SK-N-SH (cell line): ENCODE measurements at regions not wholly inside any gene's neighbourhood (a gene's known extent, or its start where the extent isn't known, plus 50 kb on each side); places are given as distances from the start of the nearest gene placed in this dataset.

Experiments
- CTCF ChIA-PET: fragments of 300-600, 350-600 bp; formaldehyde crosslinking; extraction: SDS; loops from one replicate; lab custom pipeline; 2021; lab: Yijun Ruan, JAX
- POLR2A ChIA-PET: fragments of 350-600 bp; sonication (Branson Sonifier 250); formaldehyde crosslinking; extraction: SDS; loops from one replicate; lab custom pipeline; 2020; ENCODE audit warnings: antibody characterized with exemption, inconsistent platforms; lab: Yijun Ruan, JAX
- DNase-seq: peaks from one replicate; pipeline ENCODE4 v3.0.0; 2012
- H2AFZ ChIP-seq: fragments of 200-600 bp; sonication (generic); 2 replicates; pipeline ENCODE4 v1.8.1; 2016; ENCODE audit warnings: antibody characterized with exemption, mild to moderate bottlenecking, low read depth
- H3F3A ChIP-seq: fragments of 200-600 bp; sonication (generic); replicated peaks from 2 replicates; pipeline ENCODE3; 2016; ENCODE audit warnings: antibody characterized with exemption, mild to moderate bottlenecking; ENCODE audit not compliant: insufficient read depth
- H3K27ac ChIP-seq, 2 experiments: fragments of 200-500 bp in 1 of 2; fragments of 200-600 bp in 1 of 2; sonication (Bioruptor generic) in 1 of 2; sonication (generic), shearing (Covaris generic) in 1 of 2; 2 replicates each; pipeline versions ENCODE4 v1.5.1 to v1.6.1; 2014 to 2016; ENCODE audit warnings: low read depth in 2 of 2, inconsistent platforms in 1 of 2, low read length in 1 of 2, mild to moderate bottlenecking in 1 of 2, mixed read lengths in 1 of 2
- H3K27me3 ChIP-seq: fragments of 200-600 bp; sonication (generic), shearing (Covaris generic); 2 replicates; pipeline ENCODE4 v1.6.1; 2016; ENCODE audit warnings: mixed run types; ENCODE audit not compliant: insufficient read depth
- H3K36me3 ChIP-seq, 2 experiments: fragments of 200-500 bp in 1 of 2; fragments of 200-600 bp in 1 of 2; sonication (Bioruptor generic) in 1 of 2; sonication (generic) in 1 of 2; replicated peaks in 1 of 2; 2 replicates each; pipeline versions ENCODE3 to v1.5.1; 2014 to 2016; ENCODE audit warnings: low read length in 1 of 2, mild to moderate bottlenecking in 1 of 2; ENCODE audit not compliant: insufficient read depth in 2 of 2, control insufficient read depth in 1 of 2
- H3K4me1 ChIP-seq, 2 experiments: fragments of 200-500 bp in 1 of 2; fragments of 200-600 bp in 1 of 2; sonication (Bioruptor generic) in 1 of 2; sonication (generic), shearing (Covaris generic) in 1 of 2; 2 replicates each; pipeline versions ENCODE4 v1.5.1 to v1.6.1; 2014 to 2016; ENCODE audit warnings: low read depth in 1 of 2, low read length in 1 of 2, mixed run types in 1 of 2; ENCODE audit not compliant: insufficient read depth in 2 of 2, control insufficient read depth in 1 of 2
- H3K4me2 ChIP-seq: fragments of 200-600 bp; sonication (generic), shearing (Covaris generic); 2 replicates; pipeline ENCODE4 v1.6.1; 2017; ENCODE audit warnings: mixed run types
- H3K4me3 ChIP-seq, 2 experiments: fragments of 200-500 bp in 1 of 2; fragments of 200-600 bp in 1 of 2; sonication (Bioruptor generic) in 1 of 2; sonication (generic), shearing (Covaris generic) in 1 of 2; 2 replicates each; pipeline versions ENCODE4 v1.5.1 to v1.8.1; 2014 to 2016; ENCODE audit warnings: low read depth in 2 of 2, inconsistent platforms in 1 of 2, low read length in 1 of 2, mild to moderate bottlenecking in 1 of 2, mixed read lengths in 1 of 2, moderate library complexity in 1 of 2
- H3K79me2 ChIP-seq: fragments of 200-600 bp; sonication (generic); 2 replicates; pipeline ENCODE4 v1.8.1; 2017; ENCODE audit warnings: mild to moderate bottlenecking; ENCODE audit not compliant: insufficient read depth
- H3K9ac ChIP-seq: fragments of 200-600 bp; sonication (generic); 2 replicates; pipeline ENCODE4 v1.6.1; 2017; ENCODE audit warnings: mixed run types
- H3K9me2 ChIP-seq: fragments of 200-600 bp; sonication (generic); 2 replicates; pipeline ENCODE4 v1.6.1; 2017; ENCODE audit warnings: mixed run types
- H3K9me3 ChIP-seq: fragments of 200-600 bp; sonication (generic); 2 replicates; pipeline ENCODE4 v1.6.1; 2017; ENCODE audit warnings: mixed run types, mild to moderate bottlenecking, moderate library complexity
- H4K20me1 ChIP-seq: fragments of 200-600 bp; sonication (generic); 2 replicates; pipeline ENCODE4 v1.6.1; 2017; ENCODE audit warnings: mild to moderate bottlenecking, mixed run types; ENCODE audit not compliant: insufficient read depth
- CHD2 ChIP-seq: fragments of 150-350 bp; IDR thresholded peaks from 2 replicates; pipeline ENCODE4 v1.6.1; 2018; ENCODE audit warnings: low read length; ENCODE audit not compliant: partially characterized antibody
- GATA2 ChIP-seq: sonication (generic); formaldehyde crosslinking; IDR thresholded peaks from 2 replicates; pipeline ENCODE4 v1.5.0; 2020; ENCODE audit warnings: mild to moderate bottlenecking, missing genetic modification reagents
- RAD21 ChIP-seq: IDR thresholded peaks from 2 replicates; pipeline ENCODE4 v1.6.1; 2012; ENCODE audit warnings: mild to moderate bottlenecking, low read length
- RCOR1 ChIP-seq: fragments of 150-350 bp; IDR thresholded peaks from 2 replicates; pipeline ENCODE4 v1.6.1; 2017; ENCODE audit warnings: antibody characterized with exemption, low read length
- SIN3A ChIP-seq: IDR thresholded peaks from 2 replicates; pipeline ENCODE4 v1.6.1; 2012; ENCODE audit warnings: low read depth, mild to moderate bottlenecking, low read length, moderate library complexity, borderline replicate concordance
- SMC3 ChIP-seq: IDR thresholded peaks from 2 replicates; pipeline ENCODE4 v1.6.1; 2012; ENCODE audit warnings: low read depth, low read length, improper control_type of control experiment
- YY1 ChIP-seq: IDR thresholded peaks from 2 replicates; pipeline ENCODE4 v1.4.0; 2012; ENCODE audit warnings: low read depth, mild to moderate bottlenecking
- WGBS: methylation state at CpG from one replicate; pipeline ENCODE4 v1.1.6; 2017; ENCODE audit warnings: low lambda C conversion rate; 5-methylcytosine and 5-hydroxymethylcytosine counted together
- TF ChIP-seq, protein P1 (sequence below): IDR thresholded peaks from 2 replicates; pipeline ENCODE4 v1.6.1; 2012; ENCODE audit warnings: mild to moderate bottlenecking, low read depth, low read length, moderate library complexity
- TF ChIP-seq, protein P2 (sequence below): fragments of 200-600 bp; sonication (generic); IDR thresholded peaks from 2 replicates; pipeline ENCODE4 v1.6.1; 2017; ENCODE audit warnings: antibody characterized with exemption, mild to moderate bottlenecking, moderate library complexity

DNA sequence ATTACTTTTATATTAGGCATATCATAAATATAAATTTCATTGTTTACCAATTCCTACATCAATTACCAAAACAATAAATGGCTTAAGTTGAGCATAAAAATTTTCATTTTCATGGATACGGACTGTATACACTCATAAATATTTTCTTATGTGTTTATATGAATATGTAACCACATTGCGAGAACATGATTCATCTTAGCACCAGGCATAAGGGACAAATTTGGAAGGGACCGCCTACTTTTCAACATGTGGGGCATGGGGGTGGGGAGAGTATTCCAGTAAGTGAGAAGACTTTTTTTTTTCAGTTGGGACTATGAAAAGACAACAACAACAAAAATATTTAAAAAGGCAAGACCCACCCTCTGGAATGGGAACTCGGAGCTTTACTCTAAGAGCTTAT lies 296.1 kb downstream of the RAB38 start:
- CTCF ChIA-PET, result interaction anchor here (1.3 to 2.0 kb wide), 3 partner anchors 12 to 137 kb away, joined by 3 to 5 read pairs (median 4); no protein-coding TSS in a partner anchor

DNA sequence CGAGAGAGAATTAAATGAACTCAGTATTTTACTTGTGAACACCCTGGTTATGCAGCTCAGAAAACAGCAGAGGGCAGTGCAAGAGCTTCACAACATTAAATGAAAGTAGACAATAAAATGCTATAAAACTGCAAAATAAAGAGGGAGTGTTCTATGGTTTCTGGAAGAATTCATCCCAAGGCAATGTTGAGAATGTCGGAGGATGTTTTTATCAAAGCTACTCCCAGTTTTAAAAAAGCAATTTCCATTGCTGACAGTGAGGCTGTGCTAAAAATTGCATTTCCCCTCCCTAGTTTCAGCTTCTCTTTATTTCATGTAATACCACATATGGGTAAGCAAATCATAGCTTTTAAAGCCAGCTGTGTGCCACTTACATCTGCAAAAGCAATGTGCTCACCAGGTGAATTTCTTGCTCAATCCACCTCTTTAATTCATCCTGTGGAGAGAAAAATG lies 296.8 kb downstream of the RAB38 start:
- ChIA-PET POLR2A (no interaction called here), CTCF (interaction anchor here (0.6 to 2.0 kb wide), 6 partner anchors 12 to 671 kb away, joined by 3 to 5 read pairs (median 3); no protein-coding TSS in a partner anchor)
- H3K79me2 ChIP-seq, result no peaks in the 10 kb centered on the region
- WGBS, result 2% methylated on average over 2 of the region's 2 CpGs
- H3K27ac ChIP-seq, result no peak overlapping the region
- H3K9me3 ChIP-seq, result no peaks in the 10 kb centered on the region
- TF ChIP-seq, protein P1, sequence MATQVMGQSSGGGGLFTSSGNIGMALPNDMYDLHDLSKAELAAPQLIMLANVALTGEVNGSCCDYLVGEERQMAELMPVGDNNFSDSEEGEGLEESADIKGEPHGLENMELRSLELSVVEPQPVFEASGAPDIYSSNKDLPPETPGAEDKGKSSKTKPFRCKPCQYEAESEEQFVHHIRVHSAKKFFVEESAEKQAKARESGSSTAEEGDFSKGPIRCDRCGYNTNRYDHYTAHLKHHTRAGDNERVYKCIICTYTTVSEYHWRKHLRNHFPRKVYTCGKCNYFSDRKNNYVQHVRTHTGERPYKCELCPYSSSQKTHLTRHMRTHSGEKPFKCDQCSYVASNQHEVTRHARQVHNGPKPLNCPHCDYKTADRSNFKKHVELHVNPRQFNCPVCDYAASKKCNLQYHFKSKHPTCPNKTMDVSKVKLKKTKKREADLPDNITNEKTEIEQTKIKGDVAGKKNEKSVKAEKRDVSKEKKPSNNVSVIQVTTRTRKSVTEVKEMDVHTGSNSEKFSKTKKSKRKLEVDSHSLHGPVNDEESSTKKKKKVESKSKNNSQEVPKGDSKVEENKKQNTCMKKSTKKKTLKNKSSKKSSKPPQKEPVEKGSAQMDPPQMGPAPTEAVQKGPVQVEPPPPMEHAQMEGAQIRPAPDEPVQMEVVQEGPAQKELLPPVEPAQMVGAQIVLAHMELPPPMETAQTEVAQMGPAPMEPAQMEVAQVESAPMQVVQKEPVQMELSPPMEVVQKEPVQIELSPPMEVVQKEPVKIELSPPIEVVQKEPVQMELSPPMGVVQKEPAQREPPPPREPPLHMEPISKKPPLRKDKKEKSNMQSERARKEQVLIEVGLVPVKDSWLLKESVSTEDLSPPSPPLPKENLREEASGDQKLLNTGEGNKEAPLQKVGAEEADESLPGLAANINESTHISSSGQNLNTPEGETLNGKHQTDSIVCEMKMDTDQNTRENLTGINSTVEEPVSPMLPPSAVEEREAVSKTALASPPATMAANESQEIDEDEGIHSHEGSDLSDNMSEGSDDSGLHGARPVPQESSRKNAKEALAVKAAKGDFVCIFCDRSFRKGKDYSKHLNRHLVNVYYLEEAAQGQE, result no peak
- peak; percentile 52 for TF ChIP-seq RAD21
- TF ChIP-seq, protein P2, sequence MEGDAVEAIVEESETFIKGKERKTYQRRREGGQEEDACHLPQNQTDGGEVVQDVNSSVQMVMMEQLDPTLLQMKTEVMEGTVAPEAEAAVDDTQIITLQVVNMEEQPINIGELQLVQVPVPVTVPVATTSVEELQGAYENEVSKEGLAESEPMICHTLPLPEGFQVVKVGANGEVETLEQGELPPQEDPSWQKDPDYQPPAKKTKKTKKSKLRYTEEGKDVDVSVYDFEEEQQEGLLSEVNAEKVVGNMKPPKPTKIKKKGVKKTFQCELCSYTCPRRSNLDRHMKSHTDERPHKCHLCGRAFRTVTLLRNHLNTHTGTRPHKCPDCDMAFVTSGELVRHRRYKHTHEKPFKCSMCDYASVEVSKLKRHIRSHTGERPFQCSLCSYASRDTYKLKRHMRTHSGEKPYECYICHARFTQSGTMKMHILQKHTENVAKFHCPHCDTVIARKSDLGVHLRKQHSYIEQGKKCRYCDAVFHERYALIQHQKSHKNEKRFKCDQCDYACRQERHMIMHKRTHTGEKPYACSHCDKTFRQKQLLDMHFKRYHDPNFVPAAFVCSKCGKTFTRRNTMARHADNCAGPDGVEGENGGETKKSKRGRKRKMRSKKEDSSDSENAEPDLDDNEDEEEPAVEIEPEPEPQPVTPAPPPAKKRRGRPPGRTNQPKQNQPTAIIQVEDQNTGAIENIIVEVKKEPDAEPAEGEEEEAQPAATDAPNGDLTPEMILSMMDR, result peak; percentile 70
- TF ChIP-seq RCOR1, result no peak
- TF ChIP-seq SMC3, result peak; percentile 31; the same call in 1 of the 2 replicates
- no peaks in the 10 kb centered on the region for H3K27me3 ChIP-seq
- no peak overlapping the region for H3K9ac ChIP-seq
- H3K36me3 ChIP-seq, result no peaks in the 10 kb centered on the region
- H3K4me2 ChIP-seq, result no peak overlapping the region
- H3K4me3 ChIP-seq, result 0 out of 4 replicates have a peak overlapping the region, but pooled peaks of 1 of the 2 experiments have one; percentile 11
- no peaks in the 10 kb centered on the region for H4K20me1 ChIP-seq
- no peaks in the 10 kb centered on the region for H3K4me1 ChIP-seq
- no peaks in the 10 kb centered on the region for H3F3A ChIP-seq
- no peak overlapping the region for H2AFZ ChIP-seq
- no peaks in the 10 kb centered on the region for H3K9me2 ChIP-seq
- DNase-seq, result no peak

More for the DNA sequence above, 296.1 kb downstream of the RAB38 start:
- H3K27me3 ChIP-seq, result no peaks in the 10 kb centered on the region
- no peaks in the 10 kb centered on the region for H4K20me1 ChIP-seq
- H3K79me2 ChIP-seq, result no peaks in the 10 kb centered on the region
- DNase-seq, result no peak
- TF ChIP-seq, protein P1, result no peak
- TF ChIP-seq GATA2 (no peak), SMC3 (no peak), SIN3A (no peak), RCOR1 (no peak), CHD2 (no peak), YY1 (no peak)
- H3F3A ChIP-seq, result no peaks in the 10 kb centered on the region
- no peaks in the 10 kb centered on the region for H3K9me2 ChIP-seq
- POLR2A ChIA-PET, result no interaction called here
- H3K4me2 ChIP-seq, result no peak overlapping the region
- no peaks in the 10 kb centered on the region for H3K36me3 ChIP-seq
- no peak overlapping the region for H3K9ac ChIP-seq
- H3K4me3 ChIP-seq, result no peak overlapping the region
- H3K4me1 ChIP-seq, result no peaks in the 10 kb centered on the region
- no peak overlapping the region for H3K27ac ChIP-seq
- no peaks in the 10 kb centered on the region for H3K9me3 ChIP-seq
- H2AFZ ChIP-seq, result no peak overlapping the region
- 27% methylated on average over 4 of the region's 4 CpGs for WGBS
